HG03280 (cell line): ENCODE measurements at regions not wholly inside any gene's neighbourhood (a gene's known extent, or its start where the extent isn't known, plus 50 kb on each side); places are given as distances from the start of the nearest gene placed in this dataset.

Source experiments
- ATAC-seq: cut with Tn5 transposase; IDR thresholded peaks from one replicate; pipeline ENCODE4 v1.9.1; 2021; ENCODE audit warnings: mild to moderate bottlenecking, moderate library complexity; ENCODE audit not compliant: unreplicated experiment

DNA sequence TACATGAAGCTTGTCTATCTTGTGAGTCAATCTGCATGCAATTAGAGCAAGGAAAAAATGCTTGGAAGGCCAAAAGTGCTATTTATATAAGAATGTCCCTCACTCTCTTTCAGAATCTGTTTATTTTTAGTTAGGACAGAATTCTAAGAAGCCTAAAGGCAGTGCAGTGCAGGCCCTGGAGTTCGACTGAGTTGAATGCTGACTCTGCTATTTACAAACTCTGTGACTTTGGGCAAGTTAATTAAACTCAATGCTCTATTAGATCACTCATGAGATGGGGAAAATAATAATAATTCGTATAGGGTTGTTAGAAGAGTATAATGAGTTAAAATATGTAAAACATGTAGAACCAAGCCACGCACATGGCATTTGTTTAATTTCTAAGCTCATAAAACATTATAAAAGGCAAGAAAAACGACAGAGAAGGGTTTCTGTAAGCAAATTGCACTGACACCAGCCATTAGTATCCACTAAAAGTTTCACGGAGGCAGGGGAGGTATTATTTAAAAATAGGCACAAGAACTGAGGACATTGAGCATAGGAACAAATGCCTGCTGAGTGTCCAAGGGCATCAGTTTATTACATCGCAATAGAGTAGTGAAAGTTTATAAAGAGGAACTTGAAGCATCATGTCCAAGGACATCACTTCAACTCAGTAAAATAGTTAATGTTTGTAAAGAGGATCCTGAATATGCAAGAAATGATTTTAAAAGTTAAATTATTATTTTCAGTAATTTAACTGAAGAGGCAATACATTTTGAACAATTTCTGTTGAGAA, 115.0 kb upstream of the INPP4B start:
- ATAC-seq, result no peak

DNA sequence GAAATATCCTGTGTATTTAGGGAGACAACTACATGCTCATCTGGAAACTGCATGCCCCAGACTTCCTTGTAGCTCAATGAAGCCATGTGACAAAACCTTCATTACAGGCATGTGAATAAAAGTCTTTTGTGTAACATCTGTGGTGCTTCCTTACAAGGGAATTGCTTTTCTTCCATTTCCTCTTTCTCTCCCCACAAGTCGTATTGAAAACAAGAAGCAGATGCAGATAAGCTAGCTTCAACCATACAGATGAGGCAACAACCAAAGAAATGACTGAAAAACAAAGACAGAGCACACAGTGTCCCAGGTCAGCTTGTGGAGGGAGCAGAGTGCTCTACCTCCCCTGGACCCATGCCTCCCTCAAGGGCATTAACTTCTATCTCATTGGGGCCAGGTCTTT, 115.8 kb upstream of the INPP4B start:
- ATAC-seq, result no peak

DNA sequence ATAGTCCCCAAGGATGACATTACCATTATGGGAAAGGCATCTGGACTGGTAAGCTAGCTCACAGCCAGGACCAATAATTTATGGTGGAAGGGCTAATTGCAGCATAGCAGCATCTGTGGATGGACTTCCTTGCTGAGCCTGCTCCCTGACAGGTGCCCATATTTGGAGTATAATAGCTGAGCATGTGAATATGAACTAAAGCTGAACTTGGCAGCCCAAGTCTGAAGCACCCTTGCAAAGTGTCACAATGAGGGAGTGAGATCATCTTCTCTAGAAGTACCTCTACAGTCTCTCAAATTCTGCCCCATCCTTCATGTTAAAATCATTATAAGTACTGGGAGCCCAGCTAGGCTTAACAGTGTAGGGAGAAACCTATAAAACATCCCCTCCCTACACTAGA, 128.2 kb upstream of the INPP4B start:
- no peak for ATAC-seq

DNA sequence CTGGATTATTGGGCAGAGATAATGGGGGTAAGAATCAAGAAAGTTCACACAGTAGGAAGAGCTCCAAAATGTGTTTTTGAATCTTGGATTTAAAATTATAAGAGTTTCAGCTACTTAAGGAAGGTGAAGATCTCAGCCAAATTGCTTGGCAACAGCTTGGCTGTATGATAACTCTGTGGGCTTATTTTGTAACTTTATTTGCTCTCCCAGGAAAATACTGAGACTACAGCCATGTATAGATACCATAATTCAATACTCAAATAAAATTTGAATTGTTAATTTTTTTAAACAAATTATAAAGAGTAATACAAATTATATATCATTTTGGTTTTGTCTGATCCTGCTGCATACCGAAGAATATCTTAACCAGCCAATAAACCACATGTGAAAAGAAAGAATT, 129.5 kb upstream of the INPP4B start:
- ATAC-seq, result no peak

DNA sequence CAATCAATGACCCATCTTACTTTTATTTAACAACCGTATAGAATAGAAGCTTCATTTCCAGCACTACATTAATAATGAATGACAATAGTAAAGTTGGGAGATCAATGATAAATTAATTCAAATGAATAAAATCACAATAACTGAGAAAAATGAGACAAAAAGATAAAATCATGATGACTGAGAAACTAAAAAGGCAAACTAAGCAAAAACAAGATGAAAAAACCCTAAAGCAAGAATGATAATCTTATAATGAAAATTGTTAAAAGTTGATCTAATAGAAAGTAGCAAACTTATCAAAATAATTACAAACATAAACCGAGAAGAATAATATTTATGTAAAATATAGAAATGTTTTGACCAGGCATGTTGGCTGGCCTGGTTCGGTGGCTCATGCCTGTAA, 130.4 kb upstream of the INPP4B start:
- no peak for ATAC-seq

DNA sequence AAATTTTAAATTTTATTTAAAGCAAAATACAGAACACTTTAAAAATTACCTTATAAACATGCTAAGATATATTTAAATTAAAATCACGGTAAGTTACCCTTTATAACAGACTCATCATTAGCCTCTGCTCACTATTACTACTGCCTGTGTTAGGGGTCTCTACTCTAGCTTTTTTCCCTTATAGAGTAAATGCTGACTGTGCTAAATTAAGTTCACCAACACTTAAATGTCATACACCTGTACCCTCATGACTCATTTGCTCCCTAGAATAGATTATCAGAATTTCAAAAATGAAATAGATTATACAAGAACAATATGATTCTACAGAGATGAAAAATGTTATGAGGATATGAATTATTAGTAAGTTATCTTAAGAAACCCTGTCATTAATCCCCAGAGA, 131.1 kb upstream of the INPP4B start:
- ATAC-seq, result no peak

DNA sequence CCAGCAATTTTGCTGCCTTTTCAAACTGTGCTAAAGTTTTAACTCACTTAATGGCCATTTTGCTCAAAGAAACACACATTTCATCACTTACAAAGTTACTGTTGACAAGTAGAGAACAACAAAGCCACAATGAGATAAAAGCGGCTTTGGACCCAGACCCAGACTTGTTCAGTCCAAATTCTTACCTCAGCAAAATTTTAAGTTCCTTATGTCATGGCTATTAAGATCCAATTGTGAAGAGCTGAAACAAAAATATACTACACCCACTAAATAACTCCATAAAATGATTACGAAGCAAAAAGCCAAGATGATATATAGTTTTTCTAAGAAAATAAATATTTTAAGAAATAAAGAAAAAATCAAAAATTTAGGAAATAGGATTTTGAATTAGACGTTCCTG, 137.0 kb upstream of the INPP4B start:
- no peak for ATAC-seq

DNA sequence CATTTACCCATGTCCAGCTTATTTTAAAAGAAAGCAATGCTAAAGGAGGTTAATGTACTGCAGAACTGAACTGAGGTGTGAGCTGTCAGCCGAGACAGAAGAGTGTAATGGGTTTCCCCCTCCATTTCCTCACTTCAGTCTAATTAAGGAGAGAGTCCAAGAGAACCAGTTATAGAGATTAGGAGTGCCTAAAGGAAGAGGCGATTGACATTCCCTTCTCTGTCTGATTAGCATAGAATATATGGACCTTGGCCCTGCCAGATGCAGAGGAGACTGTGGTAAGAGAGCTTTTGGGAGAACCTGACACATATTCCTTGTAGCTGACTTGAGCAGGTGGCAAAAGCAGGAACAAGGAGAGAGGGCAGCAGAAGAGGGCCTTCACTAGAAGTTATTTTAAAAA, 137.5 kb upstream of the INPP4B start:
- ATAC-seq, result no peak

DNA sequence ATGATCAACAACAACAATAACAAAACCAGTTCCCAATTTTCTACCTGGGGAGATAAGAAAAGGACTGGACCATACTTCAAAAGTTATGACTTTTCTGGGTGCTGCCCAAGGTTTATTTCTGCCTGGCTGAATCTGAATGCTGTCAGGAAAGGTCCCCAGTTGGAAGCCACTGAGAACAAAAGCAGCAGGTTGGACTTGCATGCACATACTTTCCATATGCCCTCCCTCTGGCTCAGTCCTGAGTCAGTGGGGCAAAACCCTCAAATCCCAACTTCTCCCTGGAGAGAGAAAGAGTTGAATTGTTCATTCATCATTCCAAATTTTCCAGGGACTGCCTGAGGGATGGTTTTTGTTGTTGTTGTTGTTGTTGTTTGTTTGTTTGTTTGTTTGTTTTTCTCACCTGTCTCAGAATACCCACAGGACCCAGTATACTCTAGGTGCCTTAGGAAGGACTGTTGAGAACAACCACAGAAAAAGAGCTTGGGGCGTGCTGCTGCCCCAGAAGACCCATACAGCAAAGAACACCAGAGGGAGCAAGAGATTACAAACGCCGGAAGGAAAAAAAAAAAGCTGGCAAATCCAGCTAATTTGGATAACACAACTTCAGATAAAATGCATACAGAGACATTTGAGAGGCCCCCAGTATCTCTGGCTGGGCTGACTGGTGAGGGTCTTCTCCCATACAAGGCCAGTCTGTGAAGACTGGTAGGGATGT, 138.9 kb upstream of the INPP4B start:
- ATAC-seq, result no peak

DNA sequence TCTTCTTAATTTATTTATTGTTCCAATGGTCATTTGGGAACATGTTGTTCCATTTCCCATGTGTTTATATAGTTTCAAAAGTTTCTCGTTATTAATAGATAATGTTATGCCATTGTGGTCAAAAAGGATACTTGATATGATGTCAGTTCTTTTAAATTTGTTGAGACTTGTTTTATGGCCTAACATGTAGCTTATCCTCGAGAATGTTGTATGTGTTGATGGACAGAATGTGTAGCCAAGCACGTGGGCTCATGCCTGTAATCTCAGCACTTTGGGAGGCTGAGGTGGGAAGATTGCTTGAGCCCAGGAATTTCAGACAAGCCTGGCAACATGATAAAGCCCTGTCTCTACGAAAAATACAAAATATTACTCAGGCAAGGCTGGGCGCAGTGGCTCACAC, 168.5 kb upstream of the USP38 start:
- ATAC-seq, result no peak

DNA sequence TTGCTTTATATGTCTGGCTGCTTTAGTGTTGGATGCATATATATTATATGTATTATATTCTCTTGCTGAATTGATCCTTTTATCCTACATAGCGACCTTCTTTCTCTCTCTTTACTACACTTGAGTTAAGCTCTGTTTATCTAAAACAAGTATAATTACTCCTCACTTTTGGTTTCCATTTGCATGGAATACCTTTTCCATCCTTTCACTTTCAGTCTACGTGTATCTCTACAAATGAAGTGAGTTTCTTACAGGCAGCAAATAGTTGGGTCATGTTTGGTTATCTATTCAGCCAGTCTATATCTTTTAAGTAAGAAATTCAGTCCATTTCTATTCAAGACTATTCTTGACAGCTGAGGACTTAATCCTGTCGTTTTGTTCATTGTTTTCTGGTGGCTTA, 167.5 kb upstream of the USP38 start:
- no peak for ATAC-seq

DNA sequence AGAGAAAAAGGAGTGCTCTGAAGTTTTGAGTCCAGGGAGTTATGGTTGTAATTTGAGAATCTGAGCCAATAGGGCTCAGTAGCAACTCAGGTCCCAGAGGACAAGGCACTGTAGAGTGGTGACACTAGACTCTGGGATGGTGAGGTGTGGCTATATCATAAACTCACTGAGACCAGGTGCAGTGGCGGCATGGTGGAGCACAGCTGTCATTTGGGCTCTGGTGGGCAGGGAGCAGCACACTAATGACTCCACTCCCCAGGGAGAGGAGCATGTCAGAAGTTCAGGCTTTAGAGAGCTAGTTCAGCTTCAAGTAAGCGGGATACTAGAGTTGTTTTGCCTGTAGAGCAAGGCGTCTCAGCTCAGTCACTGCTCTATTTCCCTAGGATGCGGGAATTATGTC, 165.4 kb upstream of the USP38 start:
- ATAC-seq, result no peak

DNA sequence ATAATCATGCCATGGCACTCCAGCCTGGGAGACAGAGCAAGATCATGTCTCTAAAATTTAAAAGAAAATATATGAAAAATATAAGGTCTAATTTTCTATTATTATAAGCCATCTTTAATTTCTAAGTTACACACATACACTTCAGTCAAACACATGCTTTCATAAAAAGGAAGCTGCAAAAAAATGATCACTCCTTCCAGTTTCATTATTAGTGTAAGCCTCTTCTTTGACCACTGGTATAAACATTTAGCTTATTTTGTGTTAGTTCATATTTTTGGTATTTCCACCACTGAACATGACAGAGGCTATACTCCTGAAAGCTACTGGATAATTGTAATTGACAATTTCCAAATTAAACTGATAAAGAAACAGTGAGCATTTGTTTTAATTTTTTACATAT, 163.3 kb upstream of the USP38 start:
- peak; percentile 86 for ATAC-seq

DNA sequence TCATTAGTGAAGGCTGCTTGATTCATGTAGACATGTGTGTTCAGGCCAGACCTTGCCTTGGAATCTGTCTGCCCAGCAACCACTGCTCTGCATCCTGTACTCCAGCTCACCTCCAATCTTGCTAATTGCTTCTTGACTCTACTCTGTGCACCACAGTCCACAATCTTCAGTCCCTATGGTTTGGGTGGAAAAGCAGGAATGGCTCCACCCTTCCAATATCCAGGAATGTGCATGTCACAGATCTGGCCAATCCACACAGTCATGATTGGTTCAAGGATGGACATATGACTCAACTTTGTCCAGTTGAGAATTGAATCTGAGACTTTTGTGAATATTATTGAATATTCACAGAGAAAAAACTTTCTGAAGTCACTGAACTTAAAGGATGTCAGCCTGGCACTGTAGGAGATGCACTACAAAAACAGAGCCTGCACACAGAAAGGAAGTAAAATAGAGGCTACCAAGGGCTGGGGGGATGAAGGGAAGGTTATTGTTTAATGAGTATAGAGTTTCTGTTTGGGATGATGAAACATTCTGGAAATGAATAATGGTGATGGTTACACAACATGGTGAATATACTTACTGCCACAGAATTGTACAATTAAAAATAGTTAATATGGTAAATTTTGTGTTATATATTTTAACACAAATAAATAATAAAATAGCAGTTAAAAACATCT, 161.3 kb upstream of the USP38 start:
- ATAC-seq, result no peak

DNA sequence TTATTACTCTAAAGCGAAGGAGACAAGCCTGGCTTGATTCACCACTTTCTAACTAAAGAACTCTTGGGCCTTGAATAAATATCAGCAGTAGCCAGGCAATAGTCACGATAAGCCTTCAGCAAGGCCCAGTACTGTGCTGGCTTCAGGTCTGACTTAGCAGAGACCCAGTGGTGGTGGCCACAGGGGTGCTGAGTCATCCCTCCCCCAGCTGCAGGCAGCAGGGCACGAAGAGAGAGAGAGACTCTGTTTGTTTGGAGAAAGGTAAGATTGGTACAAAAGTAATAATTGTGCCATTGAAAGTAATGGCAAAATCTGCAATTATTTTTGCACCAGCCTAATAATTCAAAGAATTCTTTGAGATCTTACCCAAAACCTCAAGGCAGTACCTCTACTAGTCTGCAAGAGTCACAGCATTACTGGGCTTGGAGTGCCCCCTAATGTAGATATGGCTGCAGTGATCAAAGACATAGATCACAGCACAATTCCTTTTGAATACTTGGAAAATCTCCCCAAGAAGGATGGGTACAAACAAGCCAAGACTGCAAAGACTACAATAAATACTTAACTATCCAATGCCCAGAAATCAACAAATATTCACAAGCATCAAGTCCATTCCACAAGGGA, 159.5 kb upstream of the USP38 start:
- peak; percentile 42 for ATAC-seq

DNA sequence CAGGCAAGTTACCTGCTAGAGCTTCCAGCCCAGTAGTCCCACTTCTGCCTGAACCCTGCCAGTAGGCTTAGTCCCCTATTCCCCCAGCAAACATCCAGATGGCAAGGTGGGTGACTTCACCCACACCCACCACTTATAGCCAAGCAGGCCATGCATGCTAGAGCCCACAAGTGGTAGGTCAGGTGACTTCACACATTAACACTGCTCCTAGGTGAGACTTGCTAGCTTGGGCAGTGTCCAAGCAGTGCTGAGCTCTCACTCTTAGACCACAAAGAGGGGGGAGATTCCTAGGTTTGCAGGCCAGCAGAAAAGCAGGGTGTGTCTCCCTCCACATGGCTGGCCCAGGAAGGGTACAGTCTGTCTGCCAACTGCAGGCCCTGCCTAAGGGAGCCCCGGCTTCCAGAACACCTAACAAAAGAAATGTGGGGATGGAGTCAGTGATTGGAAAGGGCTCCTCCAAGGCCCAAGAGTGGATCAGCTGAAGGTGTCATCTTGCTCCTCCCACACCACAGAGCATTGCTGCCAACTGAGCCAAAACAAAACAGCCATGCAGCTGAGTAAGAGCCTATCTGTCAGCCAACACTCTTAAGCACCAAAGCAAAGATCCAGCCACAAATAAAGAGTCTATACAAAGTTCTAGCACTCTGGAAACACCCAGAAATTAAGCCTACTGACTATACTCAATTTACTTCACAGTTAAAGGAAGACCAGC, 158.1 kb upstream of the USP38 start:
- ATAC-seq, result no peak

DNA sequence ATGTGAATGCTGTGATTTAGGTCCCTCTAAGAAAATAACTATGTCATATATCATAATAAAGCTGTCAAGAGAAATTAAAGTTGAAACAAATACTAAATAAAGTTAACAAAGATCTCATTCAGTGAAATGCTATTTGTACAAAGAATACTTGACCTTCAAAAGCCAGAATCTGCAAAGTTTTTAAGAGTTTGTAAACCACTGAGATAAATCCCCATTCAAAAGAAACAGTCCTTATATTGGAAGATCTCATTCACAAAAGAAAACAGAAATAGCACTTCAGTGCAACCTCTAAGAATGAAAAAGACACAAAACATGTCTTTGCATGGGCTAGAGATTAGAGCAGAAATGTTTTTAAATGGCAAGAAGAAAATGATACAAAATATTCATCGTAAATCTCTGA, 149.1 kb upstream of the USP38 start:
- no peak for ATAC-seq

DNA sequence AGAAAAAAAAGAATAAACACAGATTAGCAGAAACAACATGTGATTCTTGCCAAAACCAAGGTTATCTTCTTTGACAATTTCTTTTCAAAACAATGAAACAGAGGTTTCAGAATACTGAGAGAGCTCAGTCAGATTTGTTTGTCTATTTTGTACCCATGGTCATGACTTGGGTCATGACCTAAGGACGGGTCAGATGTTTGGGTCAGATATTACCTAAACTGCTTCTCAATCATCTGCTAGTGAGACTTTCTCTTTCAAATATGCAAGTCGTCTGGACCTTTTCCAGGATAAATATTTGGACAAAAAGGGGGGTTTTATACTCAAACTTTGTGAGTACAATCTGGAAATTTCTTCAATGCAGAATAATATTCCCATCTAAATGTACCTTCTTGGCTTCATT, 148.3 kb upstream of the USP38 start:
- no peak for ATAC-seq

DNA sequence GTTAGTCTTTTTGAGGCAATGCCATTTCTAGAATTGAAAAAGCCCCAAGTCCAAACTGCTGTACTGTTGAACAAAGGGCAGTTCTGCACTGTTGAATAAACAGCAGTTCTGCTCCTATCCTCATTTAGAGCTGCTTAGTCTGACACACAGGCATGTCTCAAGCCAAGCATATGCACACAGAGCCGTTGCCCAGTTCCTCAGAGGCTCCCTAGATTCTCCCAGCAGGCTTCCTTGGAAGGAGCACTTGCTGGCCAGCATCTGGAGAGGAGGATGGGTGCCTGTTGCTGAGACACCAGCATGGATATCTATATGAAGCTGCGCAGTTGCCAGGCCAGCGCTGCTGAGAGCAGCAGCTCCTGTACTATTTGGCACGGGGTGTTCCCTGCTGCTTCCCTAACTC, 138.3 kb upstream of the USP38 start:
- no peak for ATAC-seq

DNA sequence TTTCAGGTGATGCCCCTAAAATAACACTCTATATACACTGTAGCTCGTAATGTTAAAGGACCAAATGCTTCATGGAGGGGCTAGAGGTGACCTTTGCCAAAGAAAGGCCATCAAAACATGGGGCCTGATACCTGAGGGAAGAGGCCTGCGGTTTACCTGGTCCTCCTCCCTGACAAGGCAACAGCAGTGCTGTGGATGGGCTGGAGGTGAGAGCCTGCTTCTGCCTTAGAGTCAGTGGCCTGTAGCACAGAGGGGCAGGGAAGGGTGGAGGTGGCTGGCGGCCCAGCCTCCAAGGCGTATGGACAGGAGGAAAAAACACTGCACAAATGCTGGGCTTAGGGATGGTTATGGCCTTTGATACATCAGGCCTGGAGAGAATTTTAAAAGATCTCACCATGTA, 137.8 kb upstream of the USP38 start:
- no peak for ATAC-seq

DNA sequence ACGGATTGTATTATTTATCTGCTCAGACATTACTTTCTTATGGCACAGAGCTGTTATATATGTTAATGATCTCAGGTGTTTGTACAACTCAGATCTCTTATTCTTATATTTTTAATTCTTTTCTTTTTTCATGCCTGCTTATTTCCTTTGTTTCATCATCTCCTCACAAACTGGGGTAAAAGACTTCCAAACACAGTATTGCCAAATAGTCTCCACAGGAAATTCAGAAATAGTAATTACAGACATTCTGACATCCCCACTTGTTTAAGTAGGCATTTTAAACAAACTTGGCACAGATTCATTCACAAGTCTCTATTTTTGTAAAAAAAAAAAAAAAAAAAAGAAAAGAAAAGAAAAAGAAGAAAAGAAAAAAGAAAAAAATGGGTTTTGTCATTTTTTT, 129.7 kb upstream of the USP38 start:
- ATAC-seq, result no peak
